Activated naive CD4-positive, alpha-beta T cell treated with anti-CD3 and anti-CD28 coated beads, Interleukin-2, amount 50 U/mL, for 72 hours (primary cell): ENCODE measurements at regions not wholly inside any gene's neighbourhood (a gene's known extent, or its start where the extent isn't known, plus 50 kb on each side); places are given as distances from the start of the nearest gene placed in this dataset.

Experiments
- ATAC-seq, 2 donors: fragments of 150-1000 bp; cut with Tn5 transposase; 2 replicates each; pipeline ENCODE4 v1.10.0; 2021; ENCODE audit warnings: mild to moderate bottlenecking in 2 of 2, moderate library complexity in 2 of 2
- DNase-seq, 2 donors: peaks; one replicate each; pipeline ENCODE4 v3.0.0; 2021 to 2022; ENCODE audit warnings: low spot score in 2 of 2
- H3K27ac Mint-ChIP-seq, 2 donors: one replicate each; pipeline ENCODE4 v1.8.0; 2022; ENCODE audit warnings: mild to moderate bottlenecking in 2 of 2, mixed read lengths in 2 of 2
- H3K36me3 Mint-ChIP-seq, 2 donors: one replicate each; pipeline ENCODE4 v1.8.0; 2022; ENCODE audit warnings: mixed read lengths in 2 of 2
- H3K9me3 Mint-ChIP-seq, 2 donors: one replicate each; pipeline ENCODE4 v1.8.0; 2022; ENCODE audit warnings: mixed read lengths in 2 of 2

DNA sequence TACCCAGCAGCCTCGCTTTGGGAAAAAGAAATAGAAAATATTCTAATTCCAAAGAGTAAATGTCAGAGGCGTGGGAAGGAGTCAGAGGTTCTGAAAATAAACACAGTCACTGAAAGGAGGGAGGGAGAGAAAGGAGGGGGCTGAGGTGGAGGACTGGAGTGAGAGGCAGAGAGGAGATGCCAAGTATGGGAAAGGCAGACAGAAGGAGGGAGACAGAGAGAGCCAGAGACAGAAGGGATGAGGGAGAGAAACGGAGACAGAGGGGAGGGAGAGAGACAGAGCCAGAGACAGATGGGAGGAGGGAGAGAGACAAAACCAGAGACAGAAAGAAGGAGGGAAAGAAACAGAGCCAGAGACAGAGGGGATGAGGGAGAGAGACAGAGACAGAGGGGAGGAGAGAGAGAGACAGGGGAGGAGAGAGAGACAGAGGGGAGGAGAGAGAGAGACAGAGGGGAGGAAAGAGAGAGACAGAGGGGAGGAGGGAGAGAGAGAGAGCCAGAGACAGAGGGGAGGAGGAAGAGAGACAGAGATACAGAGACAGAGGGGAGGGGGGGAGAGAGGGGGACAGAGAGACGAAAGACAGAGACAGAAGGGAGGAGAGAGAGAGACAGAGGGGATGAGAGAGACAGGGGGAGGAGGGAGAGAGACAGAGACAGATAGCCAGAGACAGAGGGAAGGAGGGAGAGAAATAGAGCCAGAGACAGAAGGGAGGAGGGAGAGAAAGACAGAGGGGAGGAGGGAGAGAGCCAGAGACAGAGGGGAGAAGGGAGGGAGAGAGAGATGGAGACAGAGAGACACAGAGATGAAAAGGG lies 525.5 kb downstream of the MATN1 start:
- DNase-seq, result no peak
- no peaks in the 10 kb centered on the region for H3K9me3 Mint-ChIP-seq
- H3K27ac Mint-ChIP-seq, result peak overlapping the region in 1 of 2 donors; percentile 13
- no peak for ATAC-seq
- H3K36me3 Mint-ChIP-seq, result no peaks in the 10 kb centered on the region

DNA sequence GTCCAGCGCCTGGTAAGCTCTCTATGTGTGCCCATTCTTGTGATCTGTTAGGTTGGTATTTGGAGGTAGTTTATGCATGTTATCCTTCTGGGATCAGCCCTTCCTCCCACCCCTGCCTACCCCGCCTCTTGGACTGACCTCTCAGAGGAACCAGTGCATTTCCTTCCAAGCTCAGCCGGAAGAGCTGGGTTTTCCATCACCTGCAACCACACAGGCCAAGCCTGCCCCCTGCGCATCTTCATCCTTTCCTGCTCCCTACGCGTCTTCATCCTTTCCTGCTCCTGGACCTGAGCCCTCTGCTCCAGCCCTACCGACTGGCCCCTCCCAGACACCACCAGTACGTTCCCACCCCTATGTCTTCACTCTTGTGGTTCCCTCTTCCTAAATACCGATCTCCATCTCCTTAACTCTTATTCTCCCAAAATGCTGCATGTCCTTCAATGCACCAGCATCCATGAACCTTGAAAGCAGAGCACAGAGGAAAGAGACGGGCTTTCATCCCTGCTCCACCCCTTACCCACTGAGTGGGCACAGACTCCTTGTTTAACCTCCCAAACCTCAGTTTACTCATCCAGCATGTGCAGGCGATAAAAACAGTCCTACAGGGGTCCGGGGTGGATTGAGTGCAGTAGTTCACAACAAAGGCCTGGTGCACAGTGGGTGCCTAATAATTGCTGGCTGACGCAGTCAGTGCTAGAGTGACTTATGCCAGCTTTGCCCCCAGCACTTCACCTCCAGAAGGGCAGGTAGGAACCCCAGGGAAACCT lies 526.3 kb downstream of the MATN1 start:
- Mint-ChIP-seq H3K27ac (no peak overlapping the region), H3K9me3 (no peaks in the 10 kb centered on the region), H3K36me3 (no peaks in the 10 kb centered on the region)
- DNase-seq (no peak), ATAC-seq (no peak)

DNA sequence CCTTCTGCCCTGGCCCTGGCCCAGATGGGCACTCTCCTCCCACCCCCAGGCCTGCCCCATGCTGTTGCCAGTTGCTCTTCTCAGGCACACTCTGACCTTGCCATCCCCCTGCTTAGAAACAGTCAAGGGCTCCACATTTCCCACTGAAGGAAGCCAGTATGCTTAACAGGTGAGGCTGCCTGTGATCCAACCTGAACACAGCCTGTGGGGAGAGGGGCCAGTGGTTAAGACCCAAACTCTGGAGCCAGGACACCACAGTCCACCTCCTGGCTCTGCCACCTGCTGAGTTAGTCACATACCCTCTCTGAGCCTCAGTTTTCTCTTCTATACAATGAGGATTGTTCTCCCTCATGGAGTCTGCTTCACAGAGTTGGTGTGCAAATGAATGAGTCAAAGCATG lies 526.9 kb downstream of the MATN1 start:
- Mint-ChIP-seq H3K9me3 (no peaks in the 10 kb centered on the region), H3K27ac (no peak overlapping the region), H3K36me3 (no peaks in the 10 kb centered on the region)
- no peak for DNase-seq
- ATAC-seq, result no peak

DNA sequence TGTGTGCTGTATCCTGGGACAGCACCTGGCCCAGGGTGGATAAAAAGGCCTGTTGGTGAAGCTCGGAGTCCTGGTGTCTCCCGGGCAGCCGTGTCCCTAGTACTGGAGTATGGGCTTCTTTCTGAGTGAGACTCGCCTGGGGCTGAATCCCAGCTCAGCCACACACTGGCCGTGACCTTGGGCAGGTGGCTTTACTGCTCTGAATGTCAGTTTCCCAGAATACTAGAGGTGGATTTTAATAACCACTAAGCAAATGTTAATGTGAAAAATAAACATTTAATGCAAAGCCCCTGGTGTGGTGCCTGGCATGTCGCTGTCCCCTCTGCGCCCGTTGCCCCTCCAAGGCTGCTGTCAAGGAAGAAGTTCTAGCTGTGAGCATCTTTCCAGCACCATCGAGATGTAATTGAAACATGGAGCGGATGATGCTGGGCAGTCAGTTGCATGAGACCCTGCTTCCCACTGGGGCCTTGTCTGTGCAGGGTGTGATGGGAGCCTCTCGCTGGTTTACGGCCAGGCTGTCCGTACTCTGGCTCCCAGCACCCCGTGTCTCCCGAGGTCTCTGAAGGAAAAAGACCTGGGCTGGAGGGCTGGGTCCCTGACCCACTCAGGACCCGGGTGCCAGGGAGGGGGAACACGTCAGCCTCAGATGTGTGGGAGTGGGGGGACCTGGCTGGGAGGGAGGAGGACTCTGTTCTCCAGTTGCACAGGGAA lies 527.8 kb downstream of the MATN1 start:
- Mint-ChIP-seq H3K36me3 (no peaks in the 10 kb centered on the region), H3K9me3 (no peaks in the 10 kb centered on the region), H3K27ac (no peak overlapping the region)
- DNase-seq, result no peak
- ATAC-seq, result no peak

DNA sequence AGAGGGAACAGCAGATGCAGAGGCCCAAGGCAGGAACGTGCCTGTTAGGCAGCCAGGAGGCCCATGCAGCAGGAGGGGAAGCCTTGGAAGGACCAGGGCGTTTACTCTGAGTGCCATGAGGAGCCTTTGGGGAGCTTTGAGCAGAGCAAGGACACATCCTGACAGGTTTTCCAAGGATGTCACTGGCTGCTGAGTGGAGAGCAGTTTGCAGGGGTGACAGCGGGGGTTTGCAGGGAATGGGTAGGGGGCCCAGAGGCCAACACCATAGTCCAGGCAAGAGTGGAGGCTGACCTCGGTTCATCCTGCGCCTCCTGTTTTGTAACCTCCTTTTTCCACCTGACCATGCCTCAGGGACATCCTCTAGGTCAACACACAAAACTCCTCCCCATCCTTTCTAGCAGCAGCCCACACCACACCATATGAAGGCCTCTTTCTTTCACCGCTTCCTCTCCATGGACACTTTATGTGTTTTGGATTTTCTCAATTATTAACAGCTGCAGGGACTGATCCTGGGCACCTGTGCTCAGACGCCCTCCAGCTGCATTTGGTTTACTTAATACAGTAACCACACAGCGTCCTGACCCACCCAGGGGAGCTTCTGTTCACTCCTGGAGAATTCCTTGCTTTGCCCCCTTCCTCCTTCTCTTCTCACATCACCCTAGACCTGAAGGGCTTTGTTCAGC lies 528.5 kb downstream of the MATN1 start:
- H3K27ac Mint-ChIP-seq, result no peak overlapping the region
- no peaks in the 10 kb centered on the region for H3K9me3 Mint-ChIP-seq
- no peak for ATAC-seq
- no peak for DNase-seq
- H3K36me3 Mint-ChIP-seq, result no peaks in the 10 kb centered on the region

DNA sequence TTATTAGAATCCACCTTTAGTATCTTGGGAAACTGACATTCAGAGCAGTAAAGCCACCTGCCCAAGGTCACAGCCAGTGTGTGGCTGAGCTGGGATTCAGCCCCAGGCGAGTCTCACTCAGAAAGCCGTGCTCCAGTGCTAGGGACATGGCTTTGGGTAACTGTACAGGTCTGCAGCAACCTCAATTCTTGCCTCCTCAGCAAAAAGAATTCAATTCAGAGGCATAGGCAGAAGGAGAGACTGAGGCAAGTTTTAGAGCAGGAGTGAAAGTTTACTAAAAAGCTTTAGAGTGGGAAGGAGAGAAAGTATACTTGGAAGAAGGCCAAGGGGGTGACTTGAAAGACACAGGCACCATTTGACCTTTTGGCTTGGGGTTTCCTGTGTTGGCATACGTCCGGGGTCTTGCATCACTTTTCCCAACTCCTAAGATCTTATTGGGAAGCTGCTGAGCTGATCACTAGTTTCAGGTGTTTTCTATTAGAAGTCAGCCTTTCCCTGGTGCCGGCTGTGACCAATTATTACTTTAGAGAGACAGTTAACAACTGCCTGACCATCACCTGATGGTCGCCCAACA lies 529.3 kb downstream of the MATN1 start:
- no peak overlapping the region for H3K27ac Mint-ChIP-seq
- no peak for DNase-seq
- no peak for ATAC-seq
- H3K9me3 Mint-ChIP-seq, result no peaks in the 10 kb centered on the region
- H3K36me3 Mint-ChIP-seq, result no peaks in the 10 kb centered on the region

DNA sequence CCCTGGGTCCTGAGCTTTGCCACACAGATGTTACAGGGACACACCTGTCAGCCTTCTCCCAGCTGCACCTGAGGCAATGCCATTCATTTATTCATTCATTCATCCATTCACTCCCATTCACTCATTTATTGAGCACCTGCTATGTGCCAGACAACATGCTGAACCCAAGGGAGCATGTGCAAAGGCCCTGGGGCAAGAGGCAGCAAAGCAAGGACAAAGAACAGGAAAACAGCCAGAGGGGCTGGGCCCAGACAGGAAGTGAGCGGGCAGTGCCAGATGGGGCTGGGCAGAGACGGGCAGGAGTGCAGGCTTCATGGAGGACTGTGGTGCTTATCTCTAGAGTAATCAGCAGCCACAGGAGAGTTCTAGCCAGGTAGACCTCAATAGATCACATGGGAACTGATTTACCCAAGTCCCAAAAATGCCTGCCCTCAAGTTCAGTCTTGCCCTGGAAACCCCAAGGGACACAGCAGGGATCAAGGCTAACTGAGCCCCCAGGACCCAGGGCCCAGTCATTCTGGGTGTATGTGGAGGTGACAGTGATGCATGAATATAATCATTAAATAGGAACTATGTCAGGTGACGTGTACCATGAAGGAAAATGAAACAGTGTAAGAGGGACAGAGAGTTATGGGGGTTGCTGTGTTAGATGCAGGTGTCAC lies 530.3 kb downstream of the MATN1 start:
- H3K9me3 Mint-ChIP-seq, result no peaks in the 10 kb centered on the region
- ATAC-seq, result no peak
- DNase-seq, result no peak
- H3K36me3 Mint-ChIP-seq, result no peaks in the 10 kb centered on the region
- H3K27ac Mint-ChIP-seq, result no peak overlapping the region

DNA sequence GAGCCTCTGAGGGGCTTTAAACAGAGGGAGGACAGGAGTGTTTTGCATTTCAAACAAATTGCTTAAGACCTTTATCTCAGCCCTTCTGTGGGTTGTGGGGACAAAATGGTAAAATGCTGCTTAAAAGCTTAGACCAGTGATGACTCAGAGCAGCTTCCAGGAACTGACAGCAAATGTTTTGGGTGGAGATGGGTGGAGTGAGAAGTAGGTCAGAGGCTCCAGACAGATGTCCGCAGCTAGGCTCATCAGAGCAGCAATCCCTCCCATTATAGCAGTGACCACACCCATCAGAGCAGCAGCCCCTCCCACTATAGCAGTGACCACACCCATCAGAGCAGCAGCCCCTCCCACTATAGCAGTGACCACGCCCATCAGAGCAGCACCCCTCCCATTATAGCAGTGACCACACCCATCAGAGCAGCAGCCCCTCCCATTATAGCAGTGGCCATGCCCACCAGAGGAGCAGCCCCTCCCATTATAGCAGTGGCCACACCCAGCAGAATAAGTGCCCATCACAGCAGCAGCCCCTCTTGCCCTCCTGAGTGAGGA lies 532.2 kb downstream of the MATN1 start:
- peak overlapping the region in 1 of 2 donors; percentile 62 for H3K27ac Mint-ChIP-seq
- H3K9me3 Mint-ChIP-seq, result no peaks in the 10 kb centered on the region
- no peaks in the 10 kb centered on the region for H3K36me3 Mint-ChIP-seq
- peak in 1 of 2 donors; percentile 27 for DNase-seq
- peak; percentile 49 to 98 for ATAC-seq

DNA sequence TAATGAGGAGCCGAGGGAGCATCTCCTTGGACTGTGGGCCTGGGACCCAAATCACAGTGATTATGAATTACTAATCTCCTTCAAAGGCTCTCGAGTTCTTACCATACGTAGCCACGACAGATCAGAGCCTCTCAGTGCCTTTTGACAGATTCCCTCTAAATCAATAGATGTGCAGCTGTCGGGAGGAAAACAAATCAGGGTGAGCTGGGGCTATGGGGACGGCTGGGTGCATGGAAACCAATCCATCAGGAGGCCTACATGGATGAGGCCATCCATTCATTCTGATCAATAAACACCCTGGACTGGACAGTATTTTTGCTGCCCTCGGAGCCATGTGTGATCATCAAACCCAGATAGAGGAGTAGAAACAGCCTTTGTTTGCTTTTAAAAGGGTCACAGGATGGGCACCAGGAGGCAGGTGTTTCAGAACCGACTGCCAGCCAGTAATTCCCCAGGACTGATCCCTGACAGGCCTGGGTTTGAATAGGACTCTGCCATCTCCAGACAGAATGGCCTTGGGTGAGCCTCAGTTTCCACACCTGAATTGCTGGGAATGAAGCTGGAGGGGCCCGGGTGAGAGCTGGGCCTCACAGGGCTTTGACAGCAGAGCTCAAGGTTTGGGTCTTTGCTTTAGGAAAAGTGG lies 532.8 kb downstream of the MATN1 start:
- peak overlapping the region in 1 of 2 donors; percentile 62 for H3K27ac Mint-ChIP-seq
- ATAC-seq, result no peak
- no peaks in the 10 kb centered on the region for H3K9me3 Mint-ChIP-seq
- H3K36me3 Mint-ChIP-seq, result no peaks in the 10 kb centered on the region
- no peak for DNase-seq

DNA sequence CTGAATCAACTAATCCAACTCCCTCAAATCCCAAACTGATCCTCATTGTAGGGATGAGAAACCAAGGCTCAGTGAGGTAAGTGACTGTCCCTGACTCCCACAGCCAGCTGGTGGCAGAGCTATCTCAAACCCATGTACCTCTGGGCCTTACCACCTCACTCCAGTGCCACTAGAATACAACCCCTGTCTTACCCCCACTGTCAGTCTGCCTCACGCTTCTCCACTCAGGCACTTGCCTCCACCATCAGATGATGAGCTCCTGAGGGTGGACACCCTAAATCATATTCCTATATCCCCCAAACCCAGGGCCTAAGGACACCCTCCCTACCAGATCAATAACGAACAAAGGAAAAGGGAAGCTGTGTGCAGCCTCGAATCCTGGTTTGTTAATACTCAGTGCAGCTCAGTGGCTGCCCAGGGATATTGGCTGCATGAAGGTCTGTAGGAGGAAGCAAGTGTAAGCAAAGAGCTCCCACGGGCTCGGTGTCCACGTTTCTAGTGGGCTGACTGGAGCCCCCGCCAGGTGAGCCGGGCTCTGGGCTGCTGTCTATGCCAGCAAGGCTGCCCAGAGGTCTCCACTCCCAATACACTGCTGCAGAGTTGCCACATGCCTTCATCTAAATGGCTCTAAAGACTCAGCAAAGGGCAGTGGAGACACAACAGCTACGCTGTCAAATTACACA lies 533.4 kb downstream of the MATN1 start:
- Mint-ChIP-seq H3K9me3 (no peaks in the 10 kb centered on the region), H3K36me3 (no peaks in the 10 kb centered on the region), H3K27ac (no peak overlapping the region)
- DNase-seq, result no peak
- no peak for ATAC-seq

DNA sequence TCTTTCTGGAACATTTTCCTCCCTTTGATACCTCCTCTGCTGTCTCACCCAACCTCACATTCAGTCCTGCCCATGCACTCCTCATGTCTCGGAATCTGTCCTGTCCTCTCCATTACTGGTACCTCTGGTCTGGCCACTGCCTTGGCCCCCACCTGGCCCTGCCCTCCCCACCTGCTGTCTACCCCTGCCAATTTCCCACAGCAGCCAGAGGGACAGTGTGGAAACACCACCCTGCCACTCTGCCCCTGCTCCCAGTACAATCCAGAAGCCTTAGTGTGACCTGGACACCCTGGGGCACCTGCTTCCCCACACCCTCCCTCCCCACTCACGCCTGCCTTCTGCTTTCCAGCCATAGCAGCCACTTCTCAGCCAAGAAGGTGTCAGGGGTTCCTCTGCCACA lies 534.4 kb downstream of the MATN1 start:
- no peak for ATAC-seq
- peak overlapping the region in 1 of 2 donors; percentile 65 for H3K27ac Mint-ChIP-seq

DNA sequence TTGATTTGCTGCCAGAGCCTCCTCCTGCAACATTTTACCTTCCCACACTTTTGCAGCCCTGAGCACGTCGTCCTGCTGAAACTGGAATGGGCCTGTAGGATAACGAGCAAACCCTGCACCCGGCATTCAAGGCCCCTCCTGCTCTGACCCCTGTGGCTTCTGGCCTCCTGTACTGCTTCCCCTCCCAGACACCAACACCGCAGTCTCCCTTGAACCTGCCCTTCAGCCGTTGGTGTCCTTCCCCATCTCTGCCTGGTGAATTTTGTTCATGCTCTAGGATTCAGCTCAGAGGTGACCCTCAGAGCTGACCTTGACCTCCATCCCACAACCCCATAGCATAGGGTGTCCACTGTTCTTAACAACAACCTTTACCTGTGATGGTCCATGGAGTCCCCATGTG lies 535.1 kb downstream of the MATN1 start:
- no peaks in the 10 kb centered on the region for H3K36me3 Mint-ChIP-seq
- no peaks in the 10 kb centered on the region for H3K9me3 Mint-ChIP-seq
- DNase-seq (no peak), ATAC-seq (no peak)
- peak overlapping the region in 1 of 2 donors; percentile 65 for H3K27ac Mint-ChIP-seq

More for the DNA sequence above, 534.4 kb downstream of the MATN1 start:
- Mint-ChIP-seq H3K9me3 (no peaks in the 10 kb centered on the region), H3K36me3 (no peaks in the 10 kb centered on the region)
- no peak for DNase-seq

DNA sequence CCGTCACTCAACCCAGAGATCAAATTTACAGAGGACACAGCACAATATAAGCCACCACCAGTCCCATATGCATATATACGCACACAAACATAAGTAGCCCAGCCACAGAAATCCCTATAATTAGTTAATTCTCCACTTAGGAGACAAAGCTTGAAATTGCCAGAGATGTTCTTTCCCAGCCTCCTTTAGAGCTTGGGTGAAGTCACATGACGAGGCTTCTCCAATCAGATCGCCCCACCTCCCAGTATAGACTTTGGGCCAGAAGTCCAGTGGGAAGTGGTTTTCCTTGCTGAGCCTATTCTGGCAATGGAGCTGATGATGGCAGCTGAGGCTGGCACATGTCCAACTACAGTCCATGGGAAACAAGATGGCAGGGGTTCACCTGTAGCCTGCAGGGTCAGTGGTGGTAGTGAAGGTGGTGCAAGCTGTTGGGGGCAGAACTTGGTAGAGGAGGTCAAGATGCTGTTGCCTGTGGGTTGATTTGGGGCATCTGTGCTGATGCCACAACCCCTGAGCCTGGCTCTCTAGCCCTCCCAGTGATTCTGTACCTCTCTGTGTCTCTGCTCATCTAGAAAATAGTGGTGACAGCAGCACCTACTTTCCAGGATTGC lies 535.9 kb downstream of the MATN1 start:
- H3K27ac Mint-ChIP-seq, result no peak overlapping the region
- no peaks in the 10 kb centered on the region for H3K9me3 Mint-ChIP-seq
- DNase-seq (no peak), ATAC-seq (no peak)
- H3K36me3 Mint-ChIP-seq, result no peaks in the 10 kb centered on the region

DNA sequence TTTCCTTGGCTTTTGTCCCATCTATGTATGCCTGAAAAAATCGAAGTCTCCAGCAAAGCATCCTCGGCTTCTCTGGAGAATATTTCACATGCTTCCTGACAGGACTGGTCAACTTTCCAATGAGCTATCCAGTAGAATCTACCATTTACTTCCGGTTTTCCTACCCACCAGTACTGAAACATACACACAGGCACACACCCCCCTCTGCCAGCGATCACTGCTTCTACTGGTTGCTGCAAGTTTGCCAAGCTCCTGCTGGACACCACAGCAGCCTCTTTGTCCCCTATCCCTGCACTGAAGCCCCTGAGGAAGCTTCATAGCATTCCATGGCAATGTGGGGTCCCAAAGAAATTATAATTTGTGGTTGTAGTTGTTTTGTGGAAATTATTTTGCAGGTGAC lies 536.8 kb downstream of the MATN1 start:
- ATAC-seq (no peak), DNase-seq (no peak)
- Mint-ChIP-seq H3K36me3 (no peaks in the 10 kb centered on the region), H3K9me3 (no peaks in the 10 kb centered on the region), H3K27ac (no peak overlapping the region)

DNA sequence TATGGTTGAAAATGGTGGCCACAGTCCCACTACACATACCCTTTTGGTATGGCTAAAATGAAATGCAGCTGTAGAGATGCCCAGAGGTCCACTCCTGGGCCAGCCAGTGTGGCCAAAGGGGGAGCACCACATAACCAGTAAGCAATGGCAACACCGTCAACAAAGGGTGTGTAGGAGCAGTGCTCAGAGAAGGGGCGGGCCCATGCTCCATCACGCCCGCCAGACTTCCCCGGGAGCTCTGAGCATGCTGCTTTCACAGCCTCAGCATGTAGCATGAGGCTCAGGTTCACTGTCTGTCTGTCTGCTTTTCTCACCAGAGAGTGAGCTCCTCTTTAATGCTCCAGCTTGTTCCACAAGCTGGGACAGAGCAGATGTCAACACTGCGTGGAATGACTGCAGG lies 537.6 kb downstream of the MATN1 start:
- DNase-seq (no peak), ATAC-seq (no peak)
- H3K36me3 Mint-ChIP-seq, result no peaks in the 10 kb centered on the region
- H3K9me3 Mint-ChIP-seq, result no peaks in the 10 kb centered on the region
- H3K27ac Mint-ChIP-seq, result no peak overlapping the region
